ENCODE measurements at regions not wholly inside any gene's neighbourhood (a gene's known extent, or its start where the extent isn't known, plus 50 kb on each side); places are given as distances from the start of the nearest gene placed in this dataset.

GRCh38 chr5:173796721-173797495 lies 91.2 kb upstream of the CPEB4 start:
- dilution Hi-C loops (cut with HindIII; ENCODE audit: low sequenced_read_pairs, unreplicated experiment) (no loop called here), in situ Hi-C loops (cut with MboI; ENCODE audit: low sequenced_read_pairs) (no loop called here), intact Hi-C loops (cut with micrococcal nuclease) (no loop called here)
- H3K36me3 ChIP-seq (ENCODE audit: control insufficient read depth, insufficient read depth, low read length): no peaks in the 10 kb centered on the region
- TF ChIP-seq RFX5 (IDR thresholded peaks at IDR 0.05; ENCODE audit: low read depth, low read length): no peak
- no peak overlapping the region for H3K9ac ChIP-seq (ENCODE audit: low read depth, low read length)
- H3K27me3 ChIP-seq (ENCODE audit: control insufficient read depth, insufficient read depth, low read length): peaks cover 5% of the 10 kb centered on the region; the same call in 1 of the 2 replicates
- H3K27ac ChIP-seq (ENCODE audit: insufficient read depth, low read length): no peak overlapping the region
- no peak overlapping the region for H2BK5ac ChIP-seq (ENCODE audit: low read depth, low read length, poor library complexity, severe bottlenecking)
- H3K4me1 ChIP-seq (ENCODE audit: control insufficient read depth, insufficient read depth, low read length): no peaks in the 10 kb centered on the region
- no peak overlapping the region for H2BK15ac ChIP-seq (ENCODE audit: low read depth, low read length)
- POLR2A ChIA-PET (ENCODE audit: unreplicated experiment): no interaction called here
- peaks cover 3% of the 10 kb centered on the region; the same call in 1 of the 2 replicates for H3K9me1 ChIP-seq (ENCODE audit: insufficient read depth, low read length)
- H4K20me1 ChIP-seq (ENCODE audit: insufficient read depth, low read length): no peaks in the 10 kb centered on the region
- WGBS, 2 experiments (ENCODE audit: extremely low coverage in 2 of 2, insufficient read length in 1 of 2): 37% methylated on average over 3 of the region's 9 CpGs; no CpG with 5 or more reads in 1 of the 2 experiments
- H3K56ac ChIP-seq (ENCODE audit: extremely low read depth, insufficient read depth, low read length): no peak overlapping the region
- no peak overlapping the region for H3K18ac ChIP-seq (ENCODE audit: low read depth, low read length)
- ATAC-seq (ENCODE audit: low read depth) (no peak), DNase-seq (no peak)
- H3K4me3 ChIP-seq (ENCODE audit: insufficient read depth, low read depth, low read length): no peak overlapping the region
- H2BK20ac ChIP-seq (ENCODE audit: low read depth, low read length): no peak overlapping the region
- CTCF ChIA-PET: no interaction called here
- H3K4me2 ChIP-seq (ENCODE audit: low read depth, low read length): no peak overlapping the region
- H4K91ac ChIP-seq (ENCODE audit: insufficient read depth, low read depth, low read length): no peak overlapping the region
- no peak overlapping the region for H2BK120ac ChIP-seq (ENCODE audit: low read depth, low read length)
- no peak overlapping the region for H3K14ac ChIP-seq (replicated peaks; ENCODE audit: low read depth, low read length)
- H3K9me3 ChIP-seq (ENCODE audit: control insufficient read depth, insufficient read depth, low read length): no peaks in the 10 kb centered on the region
- no peak overlapping the region for H2AFZ ChIP-seq (replicated peaks; ENCODE audit: low read length, poor library complexity)
- H4K8ac ChIP-seq (ENCODE audit: low read depth in 2 of 2, low read length in 2 of 2): no peak overlapping the region
- no peak overlapping the region for H4K5ac ChIP-seq (ENCODE audit: low read depth, low read length)
- no peaks in the 10 kb centered on the region for H3K79me1 ChIP-seq (ENCODE audit: low read depth in 1 of 2, low read length in 2 of 2)
- H2AK5ac ChIP-seq (ENCODE audit: low read depth, low read length): no peak overlapping the region
- no peak overlapping the region for H3K4ac ChIP-seq (ENCODE audit: low read depth, low read length)
- H2AK9ac ChIP-seq (replicated peaks; ENCODE audit: low read depth, low read length, poor library complexity): no peak overlapping the region
- no peak overlapping the region for H3K23ac ChIP-seq (ENCODE audit: low read depth, low read length)
- BruUV-seq (replicated peaks): no TSS peak
